A172 (cell line): ENCODE measurements at regions not wholly inside any gene's neighbourhood (a gene's known extent, or its start where the extent isn't known, plus 50 kb on each side); places are given as distances from the start of the nearest gene placed in this dataset.
"Not testable (repeated sequence)": the region's sequence is repeated elsewhere in the genome, so short reads cannot be mapped to it uniquely, and the experiment has no call there.

Source experiments
- DNase-seq: peaks from one replicate; pipeline ENCODE4 v3.0.0-alpha.2; 2015; ENCODE audit warnings: low spot score

DNA sequence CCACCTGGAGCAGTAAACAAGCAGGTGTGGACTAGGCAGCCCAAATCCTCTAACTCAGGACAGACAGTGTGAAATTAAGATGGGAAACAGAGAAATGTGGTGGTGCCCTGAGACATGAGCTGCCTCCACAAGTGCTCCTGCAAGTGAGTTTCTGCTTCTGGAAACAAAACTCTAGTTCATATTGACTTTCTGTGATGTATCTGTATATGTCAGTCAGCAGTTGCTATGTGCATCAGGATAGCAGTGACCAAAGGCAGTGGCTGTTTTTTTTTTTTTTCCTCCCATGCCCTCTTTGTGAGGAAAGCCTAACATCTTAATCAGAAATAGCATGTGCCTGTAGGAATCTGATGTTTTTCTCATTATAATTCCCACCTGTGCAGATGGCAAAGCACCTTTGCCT lies 318.4 kb upstream of the SEMA6A start:
- no peak for DNase-seq

DNA sequence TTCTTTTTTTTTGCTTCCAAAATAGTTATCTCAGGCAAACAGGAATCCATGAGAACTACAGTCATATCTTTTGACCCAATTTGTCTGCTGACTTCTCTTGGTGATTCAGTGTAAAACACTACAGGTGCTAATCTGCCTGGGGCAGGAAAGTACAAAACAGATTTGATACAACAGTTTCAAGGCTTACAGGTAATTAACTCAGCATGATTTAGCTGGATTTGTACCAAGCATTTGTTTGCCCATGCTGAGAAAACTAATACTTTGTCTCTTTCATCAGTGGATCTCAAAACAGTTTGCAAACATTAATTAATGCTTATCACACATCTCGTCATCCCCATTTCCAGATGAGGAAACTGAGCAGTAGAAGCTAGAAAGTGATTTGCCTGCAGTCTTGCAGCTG lies 312.5 kb upstream of the SEMA6A start:
- DNase-seq, result no peak

DNA sequence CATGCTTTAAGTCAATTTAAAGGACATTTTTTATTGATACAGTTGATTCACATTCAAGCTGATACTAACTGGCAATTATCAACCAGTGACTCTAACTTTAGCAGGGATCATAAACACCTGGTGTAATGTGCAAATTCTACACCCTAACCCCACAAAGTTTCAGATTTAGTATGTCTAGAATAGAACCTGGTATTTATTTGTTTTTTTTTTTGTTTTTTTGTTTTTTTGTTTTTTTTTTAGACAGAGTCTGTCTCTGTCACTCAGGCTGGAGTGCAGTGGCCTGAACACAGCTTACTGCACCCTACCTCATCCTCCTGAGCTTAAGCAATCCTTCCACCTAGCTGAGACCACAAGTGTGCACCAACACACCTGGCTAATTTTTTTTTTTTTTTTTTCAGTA lies 311.2 kb upstream of the SEMA6A start:
- no peak for DNase-seq

DNA sequence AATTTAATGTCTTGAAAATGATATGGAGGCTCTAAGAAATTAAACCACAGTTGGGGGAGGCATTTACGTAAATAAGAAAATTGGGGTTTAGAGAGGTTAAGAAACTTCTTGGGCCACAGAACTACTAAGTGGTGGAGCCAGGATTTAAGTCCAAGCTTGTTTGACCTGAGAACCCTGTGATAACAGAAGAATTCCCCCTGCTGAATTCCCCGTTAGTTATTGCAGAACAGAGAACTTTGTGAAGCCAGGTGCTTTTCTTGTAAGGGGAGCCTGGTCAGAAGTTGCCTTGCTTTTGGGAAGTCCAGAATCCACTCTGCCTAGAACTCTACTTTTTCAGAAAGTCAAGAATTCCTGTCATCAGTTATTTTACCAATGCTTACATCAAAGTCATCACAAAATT lies 309.3 kb upstream of the SEMA6A start:
- no peak for DNase-seq

DNA sequence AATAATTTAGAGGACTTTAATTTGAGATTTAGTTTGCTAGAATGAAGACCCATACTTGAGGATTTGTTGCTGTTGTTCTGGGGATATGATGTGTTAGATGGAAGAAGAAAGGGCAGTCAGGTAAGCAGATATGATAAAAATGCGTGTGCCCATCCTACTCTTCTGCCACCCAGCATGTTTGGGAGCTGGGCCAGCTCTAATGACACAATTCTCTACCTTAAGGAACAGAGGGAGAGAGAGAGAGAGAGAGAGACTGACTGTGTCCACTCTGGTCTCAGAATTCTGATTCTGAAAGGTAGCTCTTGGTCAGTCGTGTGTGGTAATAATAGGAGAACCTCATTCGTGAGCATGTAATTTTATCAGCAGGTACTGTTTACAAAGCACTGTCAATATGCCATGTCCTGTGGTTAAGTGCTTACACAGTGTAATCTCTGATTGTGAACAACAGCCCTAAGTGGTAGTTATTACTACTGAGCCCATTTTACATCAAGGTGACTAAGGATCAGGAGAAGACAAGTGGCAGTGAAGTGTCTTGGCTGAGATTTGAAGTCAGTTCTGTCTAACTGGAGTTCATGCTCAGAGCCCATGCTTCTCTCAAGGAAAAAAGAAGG lies 307.4 kb upstream of the SEMA6A start:
- no peak for DNase-seq

DNA sequence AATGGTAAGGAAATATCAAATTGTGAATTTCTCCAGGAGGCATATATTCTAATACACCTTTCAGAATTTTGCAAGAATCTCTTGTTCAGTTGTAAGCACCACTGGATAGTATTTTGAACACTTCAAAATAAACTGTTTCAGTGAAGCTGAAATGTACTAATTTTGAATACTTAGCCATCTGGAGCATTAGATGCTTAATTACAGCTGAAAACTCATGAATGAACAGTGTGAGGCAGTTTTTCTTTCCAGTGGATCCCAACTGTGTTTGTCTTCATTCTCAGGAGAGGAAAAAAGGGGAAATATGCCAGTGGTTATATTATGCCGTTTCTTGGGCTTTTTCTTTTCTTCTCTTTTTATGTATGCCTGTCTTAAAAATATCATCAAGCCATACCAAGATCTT lies 306.0 kb upstream of the SEMA6A start:
- no peak for DNase-seq

DNA sequence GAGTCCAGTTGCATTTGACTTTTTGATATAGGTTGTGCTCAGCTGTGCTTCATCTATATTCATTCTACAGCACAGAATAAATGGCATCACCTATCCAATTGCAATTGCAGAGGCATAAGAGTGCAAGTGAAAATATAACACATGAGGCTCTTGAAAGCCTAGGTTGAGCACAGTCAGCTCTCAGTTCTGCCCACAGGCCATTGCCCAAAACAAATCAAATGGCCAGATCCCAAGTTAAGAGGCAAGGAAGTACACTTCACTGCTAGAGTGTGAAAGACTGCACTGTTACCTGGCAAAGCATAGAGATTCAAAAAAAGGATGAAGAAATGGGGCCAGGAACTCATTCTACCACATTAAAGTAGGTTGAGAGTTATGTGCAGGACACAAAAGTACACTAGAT lies 305.5 kb upstream of the SEMA6A start:
- no peak for DNase-seq

DNA sequence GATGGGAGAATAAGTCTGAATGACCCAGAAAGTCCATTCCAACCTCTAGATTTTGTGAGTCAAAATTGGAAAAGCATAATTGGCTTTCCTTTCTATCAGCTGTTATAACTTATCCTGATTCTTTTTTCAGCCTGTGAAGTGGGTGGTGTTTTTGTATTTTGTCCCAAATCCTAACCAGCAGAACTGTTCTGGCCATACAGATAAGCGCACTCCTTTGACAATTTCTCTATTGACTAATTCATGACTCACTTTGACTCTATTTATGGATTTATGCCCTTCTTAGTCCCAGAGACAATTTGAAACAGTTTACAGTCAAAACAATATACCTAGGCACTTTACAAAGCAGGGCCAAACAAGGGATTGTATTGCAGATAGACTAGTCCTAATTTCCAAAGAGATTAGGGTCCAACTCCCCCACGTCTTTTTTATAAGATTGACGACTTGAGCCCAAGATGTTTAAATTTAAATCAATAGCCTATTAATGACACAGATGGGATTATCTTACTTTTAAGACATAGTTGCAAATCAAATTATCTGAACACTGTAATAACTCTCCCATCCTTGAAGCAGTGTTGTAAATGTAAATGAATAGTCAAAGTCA lies 301.7 kb upstream of the SEMA6A start:
- DNase-seq, result no peak

DNA sequence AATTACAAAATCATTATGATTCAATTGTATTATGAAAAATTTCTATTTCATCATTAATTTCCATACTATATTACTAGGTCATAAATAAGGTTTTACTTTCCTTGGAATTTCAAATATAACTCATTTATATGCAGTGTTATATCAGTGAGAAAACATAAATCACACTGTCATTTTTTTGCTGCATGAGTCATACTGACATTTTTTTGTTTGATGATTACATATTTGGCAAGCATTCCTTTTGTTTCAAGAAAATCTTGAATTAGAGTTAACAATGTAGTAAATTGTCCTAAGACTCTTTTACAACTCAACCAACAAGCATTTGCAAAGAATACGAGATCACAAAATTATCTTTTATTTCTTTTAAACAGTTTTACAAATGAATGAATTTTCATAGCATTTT lies 298.4 kb upstream of the SEMA6A start:
- no peak for DNase-seq

DNA sequence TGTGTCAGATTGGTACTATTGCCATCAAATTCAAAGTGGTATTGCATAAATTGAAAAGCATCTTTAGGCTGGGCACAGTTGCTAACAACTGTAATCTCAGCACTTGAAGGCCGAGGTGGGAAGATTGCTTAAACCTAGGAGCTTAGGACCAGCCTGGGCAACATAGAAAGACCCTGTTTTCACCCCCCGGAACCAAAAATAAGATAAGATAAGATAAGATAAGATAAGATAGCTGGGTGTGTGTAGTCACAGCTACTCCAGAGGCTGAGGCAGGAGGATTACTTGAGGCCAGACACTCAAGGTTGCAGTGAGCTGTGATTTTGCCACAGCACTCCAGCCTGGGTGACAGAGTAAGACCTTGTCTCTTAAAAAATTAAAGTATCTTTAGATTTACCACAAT lies 297.9 kb upstream of the SEMA6A start:
- no peak for DNase-seq

DNA sequence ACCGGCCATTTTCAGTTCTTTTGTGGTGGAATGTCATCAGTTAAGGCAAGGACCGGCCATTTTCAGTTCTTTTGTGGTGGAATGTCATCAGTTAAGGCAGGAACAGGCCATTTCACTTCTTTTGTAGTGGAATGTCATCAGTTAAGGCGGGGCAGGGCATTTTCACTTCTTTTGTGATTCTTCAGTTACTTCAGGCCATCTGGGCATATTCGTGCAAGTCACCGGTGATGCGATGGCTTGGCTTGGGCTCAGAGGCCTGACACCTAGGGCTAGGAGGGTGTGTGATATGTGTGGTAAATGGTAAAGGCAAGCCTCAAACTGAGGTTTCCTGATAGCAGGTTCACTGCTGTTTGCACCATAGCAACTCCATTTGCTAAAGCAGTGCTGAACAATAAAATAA lies 293.2 kb upstream of the SEMA6A start:
- DNase-seq, result not testable (repeated sequence)

DNA sequence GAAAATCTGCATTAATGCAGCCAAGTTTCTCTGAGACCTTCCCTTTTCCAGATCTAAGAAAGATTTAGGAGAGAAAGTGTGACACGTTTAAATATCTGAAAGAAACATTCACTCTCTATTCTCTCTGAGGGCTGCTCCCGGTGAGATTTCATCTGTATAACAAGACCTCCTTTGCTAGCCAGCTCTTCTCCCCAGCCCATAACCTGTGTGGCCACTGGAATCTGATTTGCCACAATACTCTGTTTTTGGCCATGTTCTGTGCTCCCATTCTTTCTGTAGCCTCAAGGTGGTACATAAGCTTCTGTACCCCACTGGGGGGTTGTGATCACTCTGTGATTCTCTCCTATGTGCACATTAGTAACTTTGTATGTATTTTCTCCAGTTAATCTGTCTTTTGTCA lies 291.0 kb upstream of the SEMA6A start:
- DNase-seq, result no peak

DNA sequence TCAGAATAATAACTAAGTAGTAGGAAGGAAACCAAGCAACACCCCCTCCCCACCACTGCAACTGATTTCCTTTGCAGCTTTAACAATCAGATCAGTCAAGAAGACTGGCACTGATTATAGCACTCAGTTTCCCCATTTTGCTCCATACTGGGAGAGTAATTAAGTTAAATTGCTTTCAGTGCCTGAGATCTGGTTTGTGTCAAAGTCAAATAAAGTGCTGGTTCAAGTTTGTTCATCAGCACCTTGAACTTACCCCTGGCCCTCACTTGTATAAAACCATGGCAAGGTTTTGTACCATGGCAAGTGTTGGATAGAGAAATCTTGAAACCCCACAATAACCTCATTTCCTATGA lies 290.2 kb upstream of the SEMA6A start:
- DNase-seq, result no peak

DNA sequence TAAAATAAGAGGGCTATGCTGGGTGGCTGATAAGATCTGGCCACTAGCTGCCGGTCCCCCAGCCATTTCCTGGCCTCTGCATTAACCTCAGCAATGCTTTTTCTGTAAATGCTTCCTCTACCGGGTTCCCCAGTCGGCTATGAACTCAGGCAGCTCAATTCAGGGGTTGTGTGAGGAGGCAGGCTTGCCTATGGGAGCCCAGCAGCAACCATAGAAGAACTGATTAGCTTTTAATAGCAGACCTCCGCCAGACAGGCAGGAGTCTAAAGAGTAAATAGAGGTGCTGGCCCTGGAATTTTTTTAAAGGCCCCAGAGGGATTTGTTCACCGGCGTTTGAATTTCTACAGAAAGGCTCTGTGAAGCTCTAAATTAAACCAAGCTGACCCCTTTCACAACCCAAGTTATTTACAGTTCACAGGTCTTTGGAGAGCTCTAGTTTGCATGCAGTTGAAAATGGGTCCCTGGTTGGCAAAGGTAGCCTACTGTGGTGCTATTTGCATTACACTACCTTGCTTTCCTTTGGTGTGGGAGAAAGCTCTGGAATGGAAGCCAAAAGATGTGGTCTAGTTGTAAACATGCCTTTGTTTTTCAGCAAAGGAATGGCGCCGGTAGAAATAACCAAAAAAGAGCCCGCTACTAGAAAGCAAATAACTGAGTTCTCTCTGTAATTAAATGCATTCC lies 289.7 kb upstream of the SEMA6A start:
- DNase-seq, result no peak

DNA sequence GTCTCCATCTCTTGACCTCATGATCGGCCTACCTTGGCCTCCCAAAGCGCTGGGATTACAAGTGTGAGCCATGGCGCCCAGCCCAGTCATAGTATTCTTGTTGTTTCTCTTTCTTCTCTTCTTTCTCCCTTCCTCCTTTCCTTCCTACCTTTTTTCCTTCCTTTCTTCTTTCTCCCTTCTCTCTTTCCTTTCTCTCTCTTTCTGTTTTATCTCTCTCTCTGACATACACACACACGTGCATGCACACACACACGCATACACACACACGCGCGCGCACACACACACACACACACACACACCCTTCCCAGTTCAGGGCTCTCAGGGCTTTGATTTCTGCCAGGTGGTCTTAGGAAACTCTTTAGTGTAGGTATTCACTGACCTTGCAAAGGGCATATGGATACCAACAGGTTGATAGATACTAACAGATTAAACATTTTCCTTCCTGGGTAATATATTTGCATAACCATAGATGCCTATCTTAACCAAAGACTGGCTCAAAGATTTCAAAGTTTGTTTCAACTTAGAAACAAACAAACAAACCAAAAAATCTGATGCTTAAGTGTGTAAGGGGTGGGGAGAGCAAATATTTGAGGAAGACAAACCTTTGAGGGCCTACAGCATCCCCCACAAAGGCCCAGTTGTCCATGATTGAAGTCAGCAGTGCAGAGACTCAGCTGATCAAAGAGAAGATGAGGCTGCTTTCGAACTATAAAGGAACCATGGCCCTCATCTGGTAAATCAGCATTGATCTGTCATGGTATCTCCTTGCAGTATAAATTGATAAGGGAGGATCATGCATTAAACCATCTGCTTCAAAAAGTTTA lies 288.2 kb upstream of the SEMA6A start:
- no peak for DNase-seq

DNA sequence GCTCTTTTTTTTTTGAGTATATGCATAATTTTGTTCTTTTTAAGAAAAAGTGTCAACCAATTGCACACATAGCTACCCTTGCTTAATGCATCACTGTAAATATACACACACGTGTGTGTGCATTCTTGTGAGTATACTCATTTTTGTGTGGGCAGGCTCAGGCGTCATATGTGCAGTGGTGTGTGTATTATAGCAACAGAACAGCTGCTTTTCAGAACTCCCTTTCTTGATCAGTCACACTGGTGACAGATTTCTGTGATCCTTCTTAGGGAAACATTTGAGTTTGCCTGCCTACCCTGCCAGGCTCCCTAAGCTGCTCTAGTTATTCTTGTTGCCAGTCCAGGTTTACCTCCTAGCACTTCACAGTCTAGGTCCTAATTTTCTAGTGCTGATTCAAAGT lies 287.0 kb upstream of the SEMA6A start:
- DNase-seq, result no peak

DNA sequence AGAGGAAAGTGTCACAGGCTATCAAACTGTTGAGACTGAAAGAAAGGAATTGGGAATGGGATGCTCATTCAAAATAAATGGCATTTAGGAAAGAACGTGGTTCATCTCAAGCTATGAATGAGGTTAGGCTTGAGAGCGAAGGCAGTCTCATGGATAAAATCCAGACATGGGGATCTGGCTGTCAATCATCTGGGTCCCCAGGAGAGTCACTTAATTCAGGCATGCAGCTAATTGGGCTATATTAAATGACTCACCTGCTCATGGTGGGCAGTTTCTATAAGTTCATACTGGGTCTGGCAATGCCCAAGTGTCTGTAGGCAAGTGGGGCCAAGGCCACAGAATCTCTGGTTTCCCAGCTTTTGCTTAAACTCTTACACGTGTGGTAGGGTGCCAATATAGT lies 286.5 kb upstream of the SEMA6A start:
- DNase-seq, result no peak

DNA sequence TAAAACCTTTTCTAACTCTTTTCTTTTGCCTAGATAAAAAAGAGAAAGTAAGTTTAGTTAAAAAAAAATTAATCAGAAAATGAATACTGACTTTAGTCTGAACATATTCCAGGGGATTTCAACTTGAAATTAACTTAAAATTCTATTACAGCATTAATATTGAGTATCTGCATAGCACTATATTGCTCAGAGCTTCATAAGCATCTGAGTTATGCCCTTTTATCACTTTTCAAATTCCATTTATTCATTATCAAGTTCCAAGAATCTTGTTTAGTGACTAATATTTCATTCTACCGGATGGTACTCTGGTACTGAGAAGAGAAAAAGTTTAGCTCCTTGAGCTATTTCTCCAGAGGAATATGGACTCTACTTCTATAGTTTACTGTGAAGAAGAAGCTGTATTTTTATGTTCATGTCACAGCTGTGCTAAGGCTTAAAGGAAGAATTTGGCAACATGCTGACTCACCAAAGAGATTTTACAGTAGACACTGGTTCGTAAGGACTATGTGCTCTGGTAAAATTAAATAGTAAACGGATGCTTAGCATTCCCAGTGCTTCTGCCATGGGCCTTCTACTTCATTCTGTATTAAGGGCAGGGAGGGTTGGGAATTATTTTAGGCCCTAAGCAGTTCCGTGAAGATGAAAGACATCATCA lies 285.2 kb upstream of the SEMA6A start:
- DNase-seq, result no peak

DNA sequence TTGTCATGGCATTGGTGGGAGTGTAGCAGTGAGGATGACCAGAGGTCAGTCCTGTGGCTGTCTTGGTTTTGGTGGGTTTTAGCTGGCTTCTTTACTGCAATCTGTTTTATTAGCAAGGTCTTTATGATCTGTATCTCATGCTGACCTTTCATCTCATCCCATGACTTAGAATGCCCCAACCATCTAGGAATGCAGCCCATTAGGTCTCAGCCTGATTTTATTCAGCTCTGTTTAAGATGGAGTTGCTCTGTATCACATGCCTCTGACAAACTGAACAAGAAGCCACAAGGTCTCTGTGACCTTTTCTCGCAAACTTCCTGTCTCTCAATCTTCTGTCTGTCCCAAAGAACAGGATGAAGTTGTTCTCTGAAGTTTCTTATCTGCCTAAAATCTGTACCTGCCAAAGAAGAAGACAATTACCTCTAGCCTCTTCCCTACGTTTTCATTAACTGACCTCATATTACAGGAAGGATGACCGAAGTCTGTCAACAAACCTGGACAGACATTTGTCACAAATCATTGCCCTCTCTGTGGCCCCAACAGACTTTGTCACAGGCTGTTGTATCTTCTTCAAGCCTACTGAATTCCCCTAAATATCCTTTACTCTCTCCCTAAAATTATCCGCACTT lies 284.2 kb upstream of the SEMA6A start:
- DNase-seq, result peak; percentile 10

DNA sequence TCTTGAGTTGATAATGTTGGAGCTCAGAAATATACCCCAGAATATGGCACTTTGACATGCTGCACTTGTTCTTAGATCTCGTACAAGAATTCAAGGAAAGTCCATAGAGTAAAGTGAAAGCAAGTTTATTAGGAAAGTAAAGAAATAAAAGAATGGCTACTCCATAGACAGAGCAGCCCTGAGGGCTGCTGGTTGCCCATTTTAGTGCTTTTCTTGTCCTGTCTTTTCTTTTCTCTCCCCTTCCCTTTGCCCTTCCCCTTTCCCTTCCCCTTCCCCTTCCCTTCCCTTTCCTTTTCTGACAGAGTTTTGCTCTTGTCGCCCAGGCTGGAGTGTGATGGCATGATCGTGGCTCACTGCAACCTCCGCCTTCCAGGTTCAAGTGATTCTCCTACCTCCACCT lies 283.4 kb upstream of the SEMA6A start:
- not testable (repeated sequence) for DNase-seq

DNA sequence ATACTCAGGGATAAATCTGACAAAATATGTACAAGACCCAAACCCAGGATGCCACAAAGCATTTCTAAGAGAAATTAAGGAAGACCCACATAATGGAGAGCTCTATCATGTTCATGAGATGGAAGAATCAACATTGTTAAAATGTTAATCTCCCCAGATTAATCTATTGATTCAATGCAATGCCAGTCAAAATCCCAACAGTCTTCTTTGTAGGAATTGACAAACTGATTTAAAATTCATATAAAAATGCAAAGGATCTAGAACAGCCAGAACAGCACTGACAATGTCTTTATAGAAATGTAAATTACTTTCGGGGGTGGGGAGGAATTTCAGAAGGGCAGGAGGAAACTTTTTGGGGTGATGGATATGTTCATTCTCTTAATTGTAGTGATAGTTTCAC lies 281.6 kb upstream of the SEMA6A start:
- DNase-seq, result no peak

DNA sequence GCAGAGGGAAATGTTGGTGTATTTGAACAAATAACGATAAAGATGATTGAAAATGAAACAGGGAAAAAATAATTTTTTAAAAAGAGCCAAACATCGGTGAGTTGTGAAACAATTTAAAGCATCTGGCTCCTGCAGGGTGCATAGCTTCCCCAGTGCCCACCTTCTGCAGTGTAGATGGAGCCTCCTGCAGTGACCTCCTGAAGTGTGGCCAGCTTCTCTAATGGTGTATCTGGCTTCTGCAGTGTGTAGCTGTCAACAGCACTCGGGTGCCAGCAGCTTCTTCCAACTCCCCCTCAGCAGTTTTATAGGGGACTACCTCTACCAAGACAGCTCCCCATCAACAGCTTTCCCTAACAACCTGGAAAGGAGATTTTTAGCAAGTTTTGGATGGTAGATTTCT lies 279.4 kb upstream of the SEMA6A start:
- no peak for DNase-seq
